Esophagus muscularis mucosa (tissue), 4 donors: ENCODE measurements at regions not wholly inside any gene's neighbourhood (a gene's known extent, or its start where the extent isn't known, plus 50 kb on each side); places are given as distances from the start of the nearest gene placed in this dataset.

ENCODE experiments used
- EP300 ChIP-seq: sonication (generic); formaldehyde crosslinking; IDR thresholded peaks from one replicate; pipeline ENCODE4 v1.6.1; 2017; ENCODE audit warnings: antibody characterized with exemption
- POLR2AphosphoS5 ChIP-seq, 2 donors: sonication (generic); formaldehyde crosslinking; IDR thresholded peaks; one replicate each; pipeline ENCODE4 v1.6.1; 2017; ENCODE audit warnings: antibody characterized with exemption in 2 of 2
- TF ChIP-seq, protein P1 (sequence below), 3 experiments: fragments of 200-600 bp in 2 of 3; fragments of 450-650 bp in 1 of 3; sonication (generic) in 2 of 3; IDR thresholded peaks; one replicate each; pipeline ENCODE4 v1.5.1; 2017 to 2019; ENCODE audit warnings: antibody characterized with exemption in 3 of 3, mild to moderate bottlenecking in 2 of 3, moderate library complexity in 1 of 3

DNA sequence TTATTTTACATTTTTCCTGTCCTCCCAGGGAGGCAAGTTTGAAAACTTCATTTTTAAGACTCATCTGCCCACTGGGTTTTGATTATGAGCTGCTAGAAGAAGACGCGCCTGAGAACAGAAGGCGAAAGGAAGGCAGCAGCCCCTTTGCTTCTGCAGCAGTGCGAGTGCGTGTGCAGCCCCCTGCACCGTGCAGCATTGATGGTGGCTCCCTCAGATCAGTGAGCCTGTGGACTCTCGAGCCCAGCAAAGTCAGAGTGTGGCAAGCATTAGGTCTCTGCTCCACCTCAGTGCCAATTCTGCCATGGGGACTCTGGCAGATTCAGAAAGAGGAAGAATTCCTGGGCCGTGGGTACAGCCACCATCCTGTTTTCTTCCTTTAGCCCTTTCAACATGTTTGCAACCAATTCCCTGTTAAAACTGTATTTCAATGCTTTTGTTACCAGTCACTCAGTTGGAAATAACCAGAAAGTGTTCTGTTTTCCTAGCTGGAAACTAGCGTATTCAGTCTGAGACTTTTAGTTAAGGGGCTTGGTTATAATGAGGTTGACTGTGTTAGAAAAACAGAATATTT lies 134.8 kb upstream of the OGFRL1 start:
- TF ChIP-seq, protein P1, sequence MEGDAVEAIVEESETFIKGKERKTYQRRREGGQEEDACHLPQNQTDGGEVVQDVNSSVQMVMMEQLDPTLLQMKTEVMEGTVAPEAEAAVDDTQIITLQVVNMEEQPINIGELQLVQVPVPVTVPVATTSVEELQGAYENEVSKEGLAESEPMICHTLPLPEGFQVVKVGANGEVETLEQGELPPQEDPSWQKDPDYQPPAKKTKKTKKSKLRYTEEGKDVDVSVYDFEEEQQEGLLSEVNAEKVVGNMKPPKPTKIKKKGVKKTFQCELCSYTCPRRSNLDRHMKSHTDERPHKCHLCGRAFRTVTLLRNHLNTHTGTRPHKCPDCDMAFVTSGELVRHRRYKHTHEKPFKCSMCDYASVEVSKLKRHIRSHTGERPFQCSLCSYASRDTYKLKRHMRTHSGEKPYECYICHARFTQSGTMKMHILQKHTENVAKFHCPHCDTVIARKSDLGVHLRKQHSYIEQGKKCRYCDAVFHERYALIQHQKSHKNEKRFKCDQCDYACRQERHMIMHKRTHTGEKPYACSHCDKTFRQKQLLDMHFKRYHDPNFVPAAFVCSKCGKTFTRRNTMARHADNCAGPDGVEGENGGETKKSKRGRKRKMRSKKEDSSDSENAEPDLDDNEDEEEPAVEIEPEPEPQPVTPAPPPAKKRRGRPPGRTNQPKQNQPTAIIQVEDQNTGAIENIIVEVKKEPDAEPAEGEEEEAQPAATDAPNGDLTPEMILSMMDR (IDR thresholded peaks at IDR 0.05): no peak
- TF ChIP-seq EP300 (no peak), POLR2AphosphoS5 (IDR thresholded peaks at IDR 0.05) (no peak)
